MM.1S (cell line): ENCODE measurements at regions not wholly inside any gene's neighbourhood (a gene's known extent, or its start where the extent isn't known, plus 50 kb on each side); places are given as distances from the start of the nearest gene placed in this dataset.

Experiments used
- DNase-seq: peaks from one replicate; pipeline ENCODE4 v3.0.0-alpha.2; 2015
- H2AFZ ChIP-seq: fragments of 300-600 bp; sonication (generic); 2 replicates; pipeline ENCODE4 v1.6.0; 2016; ENCODE audit warnings: antibody characterized with exemption, low read length
- H3F3A ChIP-seq: fragments of 300-600 bp; sonication (generic); 2 replicates; pipeline ENCODE4 v1.6.1; 2016; ENCODE audit warnings: mild to moderate bottlenecking, antibody characterized with exemption, low read length, moderate library complexity, mixed read lengths; ENCODE audit not compliant: insufficient read depth
- H3K27ac ChIP-seq: fragments of 300-600 bp; sonication (generic); 2 replicates; pipeline ENCODE4 v1.5.1; 2016; ENCODE audit warnings: mild to moderate bottlenecking, low read length
- H3K27me3 ChIP-seq: fragments of 300-600 bp; sonication (generic); replicated peaks from 2 replicates; pipeline ENCODE4 v1.6.0; 2016; ENCODE audit warnings: low read length; ENCODE audit not compliant: insufficient read depth
- H3K36me3 ChIP-seq: fragments of 300-600 bp; sonication (generic); replicated peaks from 2 replicates; pipeline ENCODE4 v1.6.1; 2016; ENCODE audit warnings: mild to moderate bottlenecking, low read length, mixed read lengths; ENCODE audit not compliant: insufficient read depth
- H3K4me1 ChIP-seq: fragments of 300-600 bp; sonication (generic); 2 replicates; pipeline ENCODE4 v1.6.1; 2016; ENCODE audit warnings: low read length, mixed read lengths
- H3K4me2 ChIP-seq: fragments of 300-600 bp; sonication (generic); 2 replicates; pipeline ENCODE4 v1.6.0; 2016; ENCODE audit warnings: low read depth, low read length
- H3K4me3 ChIP-seq: fragments of 300-600 bp; sonication (generic); 2 replicates; pipeline ENCODE4 v1.5.1; 2016; ENCODE audit warnings: low read length, mixed read lengths
- H3K79me2 ChIP-seq: fragments of 300-600 bp; sonication (generic); 2 replicates; pipeline ENCODE4 v1.6.1; 2016; ENCODE audit warnings: mixed run types, low read length, mixed read lengths
- H3K9ac ChIP-seq: fragments of 300-600 bp; sonication (generic); 2 replicates; pipeline ENCODE4 v1.6.1; 2016; ENCODE audit warnings: low read length, mixed read lengths
- H3K9me2 ChIP-seq: fragments of 300-600 bp; sonication (generic); replicated peaks from 2 replicates; pipeline ENCODE4 v1.6.1; 2016; ENCODE audit warnings: mild to moderate bottlenecking, low read length, mixed read lengths; ENCODE audit not compliant: insufficient read depth
- H3K9me3 ChIP-seq: fragments of 300-600 bp; sonication (generic); replicated peaks from 2 replicates; pipeline ENCODE4 v1.6.1; 2016; ENCODE audit warnings: mild to moderate bottlenecking, low read length, mixed read lengths; ENCODE audit not compliant: insufficient read depth
- H4K20me1 ChIP-seq: fragments of 300-600 bp; sonication (generic); 2 replicates; pipeline ENCODE4 v1.6.1; 2016; ENCODE audit warnings: mild to moderate bottlenecking, low read length, moderate library complexity, mixed read lengths; ENCODE audit not compliant: insufficient read depth
- EZH2 ChIP-seq: fragments of 300-600 bp; sonication (generic); optimal IDR thresholded peaks from 2 replicates; pipeline ENCODE3; 2017; ENCODE audit warnings: low read depth, mild to moderate bottlenecking, antibody characterized with exemption, low read length, mixed read lengths
- EZH2phosphoT487 ChIP-seq: fragments of 300-600 bp; sonication (generic); IDR thresholded peaks from 2 replicates; pipeline ENCODE4 v1.6.1; 2018; ENCODE audit warnings: antibody characterized with exemption, low read length
- TF ChIP-seq, protein P1 (sequence below): fragments of 300-600 bp; sonication (generic); IDR thresholded peaks from 2 replicates; pipeline ENCODE4 v1.5.1; 2016; ENCODE audit warnings: antibody characterized with exemption, low read length, mixed read lengths

DNA sequence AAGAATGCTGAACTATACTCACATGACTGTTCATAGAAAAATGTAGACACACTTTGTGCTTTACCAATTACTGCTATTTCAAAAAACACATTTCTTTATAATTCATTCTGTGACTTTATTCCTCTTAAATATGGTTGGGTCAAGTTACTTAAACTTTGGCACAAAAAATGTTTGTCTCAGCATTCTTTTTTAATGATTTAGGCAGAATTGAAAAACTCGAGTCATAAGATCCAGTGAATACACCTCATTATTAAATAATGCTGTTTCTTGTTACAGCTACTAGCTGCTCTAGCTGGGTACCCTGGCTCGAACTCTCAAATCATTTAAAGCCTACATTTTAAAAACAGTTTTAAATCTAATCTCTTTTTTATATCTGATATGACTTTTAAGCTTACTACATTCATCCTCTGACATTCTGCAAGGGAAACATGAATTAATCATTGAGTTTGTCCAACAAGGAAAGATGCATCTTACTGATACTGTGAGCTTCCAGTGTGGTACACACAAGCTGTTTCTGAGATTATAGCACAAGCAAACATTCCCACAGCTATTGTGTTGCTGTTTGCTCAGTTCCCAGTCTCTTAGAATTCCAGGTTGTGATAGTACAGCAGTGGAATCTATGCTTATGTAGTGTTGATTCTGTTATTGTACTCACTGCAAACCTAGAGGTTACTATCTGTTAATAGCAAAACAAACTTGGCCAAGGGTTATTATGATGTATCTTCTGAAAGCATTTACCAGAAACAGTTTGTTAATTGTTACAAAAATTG is 746.5 kb downstream of the USP25 start:
- no peak overlapping the region for H2AFZ ChIP-seq
- H3K9ac ChIP-seq, result no peak overlapping the region
- H3K9me3 ChIP-seq, result no peaks in the 10 kb centered on the region
- no peaks in the 10 kb centered on the region for H3K79me2 ChIP-seq
- H3K9me2 ChIP-seq, result no peaks in the 10 kb centered on the region
- H3K4me3 ChIP-seq, result no peak overlapping the region
- no peak for DNase-seq
- no peaks in the 10 kb centered on the region for H3K4me1 ChIP-seq
- no peak overlapping the region for H3K27ac ChIP-seq
- H3F3A ChIP-seq, result no peaks in the 10 kb centered on the region
- H4K20me1 ChIP-seq, result no peaks in the 10 kb centered on the region
- no peaks in the 10 kb centered on the region for H3K27me3 ChIP-seq
- no peaks in the 10 kb centered on the region for H3K36me3 ChIP-seq
- TF ChIP-seq EZH2phosphoT487, result no peak
- TF ChIP-seq, protein P1, sequence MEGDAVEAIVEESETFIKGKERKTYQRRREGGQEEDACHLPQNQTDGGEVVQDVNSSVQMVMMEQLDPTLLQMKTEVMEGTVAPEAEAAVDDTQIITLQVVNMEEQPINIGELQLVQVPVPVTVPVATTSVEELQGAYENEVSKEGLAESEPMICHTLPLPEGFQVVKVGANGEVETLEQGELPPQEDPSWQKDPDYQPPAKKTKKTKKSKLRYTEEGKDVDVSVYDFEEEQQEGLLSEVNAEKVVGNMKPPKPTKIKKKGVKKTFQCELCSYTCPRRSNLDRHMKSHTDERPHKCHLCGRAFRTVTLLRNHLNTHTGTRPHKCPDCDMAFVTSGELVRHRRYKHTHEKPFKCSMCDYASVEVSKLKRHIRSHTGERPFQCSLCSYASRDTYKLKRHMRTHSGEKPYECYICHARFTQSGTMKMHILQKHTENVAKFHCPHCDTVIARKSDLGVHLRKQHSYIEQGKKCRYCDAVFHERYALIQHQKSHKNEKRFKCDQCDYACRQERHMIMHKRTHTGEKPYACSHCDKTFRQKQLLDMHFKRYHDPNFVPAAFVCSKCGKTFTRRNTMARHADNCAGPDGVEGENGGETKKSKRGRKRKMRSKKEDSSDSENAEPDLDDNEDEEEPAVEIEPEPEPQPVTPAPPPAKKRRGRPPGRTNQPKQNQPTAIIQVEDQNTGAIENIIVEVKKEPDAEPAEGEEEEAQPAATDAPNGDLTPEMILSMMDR, result no peak
- TF ChIP-seq EZH2, result no peak
- no peak overlapping the region for H3K4me2 ChIP-seq

DNA sequence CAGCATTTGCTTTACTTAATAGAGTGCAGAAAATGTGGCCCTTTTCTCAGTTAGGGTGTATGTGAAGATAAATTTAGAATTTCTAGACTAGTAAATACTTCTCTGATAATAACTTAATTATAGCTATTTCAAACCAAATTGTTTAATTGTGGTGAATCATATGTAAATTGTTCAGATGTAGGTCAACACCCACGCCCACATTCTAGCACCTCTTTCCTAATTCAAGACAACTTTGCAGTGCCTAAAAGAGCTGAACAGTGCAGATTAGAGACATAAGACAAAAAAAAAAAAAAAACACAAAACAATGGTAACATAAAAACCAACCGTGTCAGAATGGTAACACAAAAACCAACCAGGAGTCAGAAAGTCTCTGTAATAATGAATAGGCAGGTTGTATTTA is 758.3 kb downstream of the USP25 start:
- Histone ChIP-seq H3F3A (peaks cover 6% of the 10 kb centered on the region), H3K27ac (no peak overlapping the region), H3K79me2 (no peaks in the 10 kb centered on the region), H4K20me1 (no peaks in the 10 kb centered on the region), H3K9me2 (no peaks in the 10 kb centered on the region), H2AFZ (no peak overlapping the region), H3K9me3 (no peaks in the 10 kb centered on the region), H3K9ac (no peak overlapping the region), H3K27me3 (peaks cover 13% of the 10 kb centered on the region), H3K4me2 (no peak overlapping the region), H3K36me3 (no peaks in the 10 kb centered on the region), H3K4me1 (peaks cover 13% of the 10 kb centered on the region), H3K4me3 (no peak overlapping the region)
- TF ChIP-seq EZH2phosphoT487 (no peak), EZH2 (no peak)
- TF ChIP-seq, protein P1, result no peak
- DNase-seq, result no peak

DNA sequence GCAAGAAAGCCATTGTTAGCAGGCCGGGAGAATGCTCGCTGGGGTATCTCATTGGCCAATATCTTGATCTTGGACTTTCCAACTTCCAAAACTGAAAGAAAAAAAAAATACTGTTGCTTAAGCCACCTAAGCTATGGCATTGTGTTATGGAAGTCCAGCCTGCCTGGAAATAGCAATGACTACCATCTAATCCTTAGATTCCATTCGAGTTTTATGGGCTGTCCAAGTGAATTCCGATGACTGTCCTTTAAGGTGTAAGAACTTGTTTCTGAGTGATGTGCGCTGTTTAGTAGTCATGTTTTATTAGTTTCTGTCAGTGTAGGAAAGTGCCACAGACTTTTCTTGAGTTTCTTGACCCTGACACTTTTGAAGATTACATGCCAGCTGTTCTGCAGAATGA is 762.6 kb downstream of the USP25 start:
- Histone ChIP-seq H3K79me2 (no peaks in the 10 kb centered on the region), H3K4me3 (no peak overlapping the region), H3K9me3 (no peaks in the 10 kb centered on the region), H3K9me2 (no peaks in the 10 kb centered on the region), H3K27ac (peak overlapping the region; percentile 35; the same call in 1 of the 2 replicates), H4K20me1 (no peaks in the 10 kb centered on the region), H3K9ac (no peak overlapping the region), H3K36me3 (no peaks in the 10 kb centered on the region), H3K4me1 (peaks cover 18% of the 10 kb centered on the region), H2AFZ (no peak overlapping the region), H3K4me2 (peak overlapping the region; percentile 43), H3K27me3 (peaks cover 44% of the 10 kb centered on the region), H3F3A (peaks cover 6% of the 10 kb centered on the region)
- TF ChIP-seq, protein P1, result no peak
- no peak for DNase-seq
